Activated T-helper 17 cell treated with anti-CD3 and anti-CD28 coated beads, Interleukin-2, amount 50 U/mL, for 72 hours (primary cell): ENCODE measurements at regions not wholly inside any gene's neighbourhood (a gene's known extent, or its start where the extent isn't known, plus 50 kb on each side); places are given as distances from the start of the nearest gene placed in this dataset.

Experiments
- ATAC-seq: fragments of 150-1000 bp; cut with Tn5 transposase; replicated peaks from 2 replicates; pipeline ENCODE4 v1.10.0; 2021; ENCODE audit warnings: mild to moderate bottlenecking, moderate library complexity
- H3K27ac Mint-ChIP-seq: one replicate; pipeline ENCODE4 v1.8.0; 2022; ENCODE audit warnings: mixed read lengths
- H3K27me3 Mint-ChIP-seq: one replicate; pipeline ENCODE4 v1.8.0; 2022; ENCODE audit warnings: mixed read lengths
- H3K36me3 Mint-ChIP-seq: one replicate; pipeline ENCODE4 v1.8.0; 2022; ENCODE audit warnings: low read depth, mild to moderate bottlenecking, mixed read lengths
- H3K4me1 Mint-ChIP-seq: one replicate; pipeline ENCODE4 v1.8.0; 2022; ENCODE audit warnings: mixed read lengths
- H3K4me3 Mint-ChIP-seq: one replicate; pipeline ENCODE4 v1.8.0; 2022; ENCODE audit warnings: mild to moderate bottlenecking, mixed read lengths
- H3K9me3 Mint-ChIP-seq: one replicate; pipeline ENCODE4 v1.8.0; 2022; ENCODE audit warnings: mixed read lengths

DNA sequence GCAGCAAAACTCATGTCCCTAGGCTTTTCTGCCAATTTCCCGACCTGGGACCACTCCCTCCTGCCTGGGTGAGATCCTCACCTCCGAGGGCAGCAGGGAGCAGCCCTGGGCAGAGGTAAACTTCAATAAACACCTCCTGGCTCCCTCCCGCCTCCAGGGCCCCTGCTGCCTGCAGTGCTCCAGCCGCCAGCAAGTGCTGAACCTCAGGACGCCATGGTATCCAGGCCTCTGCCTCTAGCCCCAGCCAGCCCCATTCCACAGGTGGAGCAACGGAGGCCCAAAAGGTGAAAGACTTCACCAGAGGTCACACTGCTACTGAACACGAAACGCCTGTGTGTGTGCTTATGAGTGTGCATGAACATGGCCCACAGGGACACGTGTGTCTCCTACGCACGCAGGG lies 59.9 kb upstream of the LINGO1 start:
- H3K36me3 Mint-ChIP-seq: no peaks in the 10 kb centered on the region
- H3K27me3 Mint-ChIP-seq: peaks cover 43% of the 10 kb centered on the region
- no peak overlapping the region for H3K4me3 Mint-ChIP-seq
- H3K9me3 Mint-ChIP-seq: no peaks in the 10 kb centered on the region
- no peak for ATAC-seq
- no peak overlapping the region for H3K27ac Mint-ChIP-seq
- H3K4me1 Mint-ChIP-seq: no peaks in the 10 kb centered on the region

DNA sequence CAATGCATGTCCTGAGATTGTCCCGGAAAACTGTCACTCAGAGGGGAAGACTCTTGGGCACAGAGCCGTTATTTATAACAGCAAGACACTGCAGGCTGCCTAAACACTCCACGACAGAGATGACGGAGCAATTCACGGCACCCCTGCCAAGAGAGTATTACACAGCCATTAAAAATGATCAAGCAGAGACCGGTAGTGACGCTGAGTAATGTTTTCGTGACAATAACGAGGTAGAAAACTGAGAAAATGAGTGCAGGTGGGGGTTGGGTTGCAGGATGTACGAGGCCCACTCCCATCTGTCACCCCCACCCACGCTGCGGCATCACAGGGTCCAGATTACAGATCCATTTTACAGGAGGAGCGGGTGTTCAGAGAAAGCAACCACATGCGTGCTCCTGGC lies 58.9 kb upstream of the LINGO1 start:
- H3K36me3 Mint-ChIP-seq: no peaks in the 10 kb centered on the region
- H3K4me3 Mint-ChIP-seq: no peak overlapping the region
- peaks cover 45% of the 10 kb centered on the region for H3K27me3 Mint-ChIP-seq
- H3K9me3 Mint-ChIP-seq: no peaks in the 10 kb centered on the region
- no peak overlapping the region for H3K27ac Mint-ChIP-seq
- ATAC-seq: no peak
- no peaks in the 10 kb centered on the region for H3K4me1 Mint-ChIP-seq

DNA sequence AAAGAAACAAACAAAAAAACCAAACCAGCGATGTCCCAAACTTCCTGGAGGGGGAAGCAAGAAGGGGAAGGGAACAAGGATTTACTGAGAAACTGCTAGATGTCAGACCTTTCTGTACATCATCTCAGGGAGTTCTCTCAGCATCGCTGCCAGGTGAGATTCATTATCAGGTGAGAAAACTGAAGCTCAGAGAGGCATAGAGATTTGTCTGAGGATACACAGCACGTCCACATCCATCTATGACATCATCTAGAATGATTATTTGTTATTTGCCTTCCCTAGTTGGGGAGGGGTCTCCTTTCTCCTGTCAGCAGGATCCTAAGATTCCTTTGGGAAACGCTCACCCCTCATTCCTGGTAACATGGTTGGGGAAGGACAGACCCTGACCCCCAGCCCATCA lies 57.1 kb upstream of the LINGO1 start:
- H3K9me3 Mint-ChIP-seq: no peaks in the 10 kb centered on the region

DNA sequence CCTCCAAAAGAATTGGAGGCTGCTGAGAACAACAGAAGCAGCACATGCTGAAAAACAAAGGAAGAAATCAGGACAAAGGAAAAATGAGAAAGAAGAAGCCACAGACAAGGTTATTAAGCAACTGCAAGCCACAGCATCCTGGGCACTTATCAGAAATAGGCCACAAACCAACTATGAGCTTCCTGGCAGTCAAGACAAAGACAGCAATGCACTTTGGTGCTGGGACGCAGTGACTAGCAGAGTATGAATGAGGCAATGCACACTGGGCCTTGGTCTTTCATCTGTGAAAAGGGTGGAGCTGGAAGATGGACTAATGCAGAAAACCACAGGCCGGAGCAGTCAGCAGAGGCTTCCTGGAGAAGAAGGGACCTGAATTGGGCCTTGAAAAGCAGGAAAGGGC lies 56.0 kb upstream of the LINGO1 start:
- H3K4me1 Mint-ChIP-seq: no peaks in the 10 kb centered on the region
- H3K27me3 Mint-ChIP-seq: peaks cover 37% of the 10 kb centered on the region
- H3K9me3 Mint-ChIP-seq: no peaks in the 10 kb centered on the region
- H3K27ac Mint-ChIP-seq: no peak overlapping the region
- no peak overlapping the region for H3K4me3 Mint-ChIP-seq
- ATAC-seq: no peak
- no peaks in the 10 kb centered on the region for H3K36me3 Mint-ChIP-seq

More for the DNA sequence above, 57.1 kb upstream of the LINGO1 start:
- Mint-ChIP-seq H3K4me3 (no peak overlapping the region), H3K27me3 (peaks cover 47% of the 10 kb centered on the region), H3K36me3 (no peaks in the 10 kb centered on the region), H3K4me1 (no peaks in the 10 kb centered on the region), H3K27ac (no peak overlapping the region)
- no peak for ATAC-seq

DNA sequence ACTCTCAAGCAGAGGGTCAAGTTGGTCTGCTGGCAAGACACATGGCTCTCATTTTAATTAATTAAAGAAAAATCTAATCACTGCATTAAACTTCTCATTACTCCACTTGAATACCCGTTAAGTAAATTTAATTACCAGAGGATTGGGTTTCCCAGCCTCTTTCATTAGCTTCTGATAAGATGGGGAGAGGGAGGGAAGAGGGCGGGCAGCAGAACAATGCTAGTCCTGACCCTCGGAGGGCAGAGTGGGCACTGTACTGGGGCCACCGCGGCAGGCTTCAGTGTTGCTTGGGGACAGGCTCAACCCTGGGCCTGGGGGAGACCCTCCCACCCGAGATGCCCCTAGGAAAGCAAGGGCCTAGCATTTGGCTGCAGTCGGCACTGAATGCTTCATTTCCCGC lies 55.6 kb upstream of the LINGO1 start:
- no peaks in the 10 kb centered on the region for H3K36me3 Mint-ChIP-seq
- no peaks in the 10 kb centered on the region for H3K9me3 Mint-ChIP-seq
- ATAC-seq: no peak
- H3K27ac Mint-ChIP-seq: no peak overlapping the region
- H3K27me3 Mint-ChIP-seq: peaks cover 32% of the 10 kb centered on the region
- no peak overlapping the region for H3K4me3 Mint-ChIP-seq
- H3K4me1 Mint-ChIP-seq: no peaks in the 10 kb centered on the region

DNA sequence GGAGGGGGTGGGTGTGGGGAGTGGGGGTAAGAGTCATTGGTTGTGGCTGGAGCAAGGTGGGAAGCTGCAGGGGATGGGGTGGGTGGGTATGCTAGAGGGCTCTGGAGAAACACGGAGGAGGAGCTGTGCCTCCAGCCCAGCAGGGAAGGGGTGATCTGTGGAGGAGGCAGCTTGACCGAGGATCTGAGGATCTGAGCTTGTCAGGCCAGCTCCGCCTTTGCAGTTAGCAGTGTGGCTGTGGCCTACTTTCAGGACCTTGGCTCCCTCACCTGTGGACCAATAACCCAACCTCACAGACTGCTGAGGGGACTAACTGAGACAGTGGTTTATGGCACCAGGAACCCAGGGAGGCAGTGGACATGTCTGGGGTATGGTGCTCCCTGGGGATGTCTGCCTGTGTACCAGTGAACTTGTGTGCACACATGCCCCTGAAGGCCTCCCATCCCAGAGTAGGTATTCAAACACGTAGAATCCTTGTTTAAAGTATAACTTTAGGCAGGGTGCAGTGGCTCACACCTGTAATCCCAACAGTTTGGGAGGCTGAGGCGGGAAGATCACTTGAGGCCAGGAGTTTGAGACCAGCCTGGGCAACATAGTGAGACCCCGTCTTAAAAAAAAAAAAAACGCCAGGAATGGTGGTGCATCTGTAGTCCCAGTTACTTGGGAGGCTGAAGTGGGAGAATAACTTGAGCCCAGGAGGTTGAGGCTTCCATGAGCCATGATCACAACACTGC lies 52.5 kb upstream of the LINGO1 start:
- H3K4me3 Mint-ChIP-seq: no peak overlapping the region
- H3K27me3 Mint-ChIP-seq: peaks cover 29% of the 10 kb centered on the region
- no peak overlapping the region for H3K27ac Mint-ChIP-seq
- H3K36me3 Mint-ChIP-seq: no peaks in the 10 kb centered on the region
- ATAC-seq: no peak
- H3K9me3 Mint-ChIP-seq: no peaks in the 10 kb centered on the region
- H3K4me1 Mint-ChIP-seq: no peaks in the 10 kb centered on the region

DNA sequence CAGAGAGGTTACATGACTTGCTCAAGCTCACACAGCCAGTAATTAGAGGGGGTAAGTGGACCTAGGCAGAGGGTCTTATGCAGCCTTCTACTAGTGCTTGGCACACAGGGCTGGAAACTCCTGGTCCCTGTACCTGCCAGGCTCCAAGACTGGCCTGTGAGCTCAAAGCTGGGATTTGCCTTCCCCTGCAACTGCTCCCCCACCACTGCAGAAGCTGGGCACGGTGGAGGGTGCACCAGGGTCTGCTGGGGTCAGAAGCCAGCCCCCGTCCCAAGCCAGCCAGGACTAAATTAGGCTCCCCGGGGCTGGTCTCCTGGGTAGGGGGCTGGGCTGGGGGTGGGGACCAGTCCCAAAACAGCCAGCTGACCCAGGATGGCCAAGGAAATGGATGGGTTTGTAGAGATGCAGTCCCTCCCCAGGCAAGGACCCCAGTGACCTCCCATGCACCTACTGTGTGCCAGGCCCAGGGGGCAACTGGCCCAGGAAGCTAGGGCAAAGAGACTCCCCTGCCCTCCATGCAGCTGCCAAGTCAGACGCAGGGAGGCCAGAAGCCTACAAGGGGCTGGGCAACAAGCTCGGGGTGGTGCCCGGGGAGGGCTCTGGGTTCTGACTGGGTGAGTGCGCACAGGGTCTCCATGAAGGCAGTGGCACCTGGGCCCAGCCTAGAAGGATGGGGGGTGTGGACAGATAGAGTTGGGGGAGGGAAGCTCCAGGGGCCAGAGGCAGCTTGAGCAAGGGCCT lies 51.8 kb upstream of the LINGO1 start:
- Mint-ChIP-seq H3K4me1 (no peaks in the 10 kb centered on the region), H3K27me3 (peaks cover 26% of the 10 kb centered on the region), H3K36me3 (no peaks in the 10 kb centered on the region), H3K9me3 (no peaks in the 10 kb centered on the region), H3K4me3 (no peak overlapping the region), H3K27ac (no peak overlapping the region)
- ATAC-seq: no peak

DNA sequence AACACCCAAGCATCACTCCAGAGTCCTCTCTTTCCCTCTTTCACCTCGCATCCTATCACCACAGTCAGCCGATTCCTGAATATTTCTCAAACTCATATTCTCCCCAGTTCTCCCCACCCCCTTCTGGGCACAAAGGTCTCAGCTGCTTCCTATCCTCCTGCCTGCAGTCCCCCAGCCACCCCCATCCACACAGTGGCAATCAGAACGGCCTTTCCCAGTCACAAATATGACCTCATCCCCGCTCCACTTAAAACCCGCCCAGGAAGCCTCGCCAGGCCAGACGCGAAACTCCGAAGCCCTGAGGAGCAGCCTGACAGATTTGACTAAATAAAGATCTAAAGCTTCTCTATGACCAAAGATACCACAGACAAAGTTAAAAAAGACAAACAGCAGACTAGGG lies 49.9 kb upstream of the LINGO1 start:
- Mint-ChIP-seq H3K27ac (no peak overlapping the region), H3K27me3 (peaks cover 31% of the 10 kb centered on the region), H3K4me3 (no peak overlapping the region), H3K4me1 (no peaks in the 10 kb centered on the region), H3K9me3 (no peaks in the 10 kb centered on the region), H3K36me3 (no peaks in the 10 kb centered on the region)
- ATAC-seq: no peak
